Endothelial cell of umbilical vein (primary cell): ENCODE measurements at regions not wholly inside any gene's neighbourhood (a gene's known extent, or its start where the extent isn't known, plus 50 kb on each side); places are given as distances from the start of the nearest gene placed in this dataset.

Experiments
- BruUV-seq: library from RNA; stranded (reverse); fragments of 400-500 nt; replicated peaks from 2 replicates; lab custom pipeline; 2021; lab: Mats Ljungman, UMichigan
- CTCF ChIA-PET: fragments of 300-600, 350-600 bp; sonication (Branson Sonifier 250); formaldehyde crosslinking; loops from one replicate; lab custom pipeline; 2021; ENCODE audit warnings: antibody characterized with exemption, inconsistent platforms; lab: Charles Lee
- POLR2A ChIA-PET: fragments of 300-600, 350-600 bp; sonication (Branson Sonifier 250); formaldehyde crosslinking; loops from one replicate; lab custom pipeline; 2021; ENCODE audit warnings: antibody characterized with exemption, inconsistent platforms; lab: Charles Lee
- DNase-seq: peaks from one replicate; pipeline ENCODE4 v3.0.0-alpha.2; 2011; ENCODE audit warnings: low read depth, low spot score
- FAIRE-seq: peaks from 2 replicates; lab custom pipeline; 2011; peaks lifted over from hg19 to GRCh38; lab: Jason Lieb, UNC
- H2AFZ ChIP-seq: 2 replicates; pipeline ENCODE4 v1.6.0; 2012; ENCODE audit warnings: low read depth, low read length, control low read depth, inconsistent platforms
- H3K27ac ChIP-seq: 2 replicates; pipeline ENCODE4 v1.5.1; 2011; ENCODE audit warnings: low read depth, mild to moderate bottlenecking, control low read depth, low read length, moderate library complexity; ENCODE audit not compliant: insufficient read depth
- H3K27me3 ChIP-seq, 2 experiments: 2 replicates each; pipeline versions ENCODE4 v1.6.0 to v1.6.1; 2011; ENCODE audit warnings: low read length in 2 of 2, mixed read lengths in 1 of 2; ENCODE audit not compliant: control insufficient read depth in 2 of 2, insufficient read depth in 2 of 2
- H3K36me3 ChIP-seq, 2 experiments: 2 replicates in 1 of 2; 3 replicates in 1 of 2; pipeline ENCODE4 v1.5.1; 2011; ENCODE audit warnings: low read length in 2 of 2, mild to moderate bottlenecking in 1 of 2, moderate library complexity in 1 of 2; ENCODE audit not compliant: control insufficient read depth in 2 of 2, insufficient read depth in 2 of 2; ENCODE audit errors: extremely low read depth in 1 of 2
- H3K4me1 ChIP-seq: 3 replicates; pipeline ENCODE4 v1.5.1; 2011; ENCODE audit warnings: mild to moderate bottlenecking, low read length; ENCODE audit not compliant: control insufficient read depth, insufficient read depth; ENCODE audit errors: extremely low read depth
- H3K4me2 ChIP-seq: 2 replicates; pipeline ENCODE4 v1.6.1; 2011; ENCODE audit warnings: low read length, control low read depth, mixed read lengths; ENCODE audit not compliant: insufficient read depth
- H3K4me3 ChIP-seq, 3 experiments: fragments of 200-600 bp in 1 of 3; sonication (generic), shearing (Covaris generic) in 1 of 3; replicated peaks in 1 of 3; 2 replicates each; pipeline ENCODE4 v1.5.1; 2011 to 2016; ENCODE audit warnings: control low read depth in 3 of 3, low read length in 3 of 3, mild to moderate bottlenecking in 2 of 3, inconsistent platforms in 1 of 3, low read depth in 1 of 3, moderate library complexity in 1 of 3; ENCODE audit not compliant: insufficient read depth in 1 of 3
- H3K79me2 ChIP-seq: 2 replicates; pipeline ENCODE4 v1.6.0; 2012; ENCODE audit warnings: low read length, inconsistent platforms; ENCODE audit not compliant: control insufficient read depth, insufficient read depth
- H3K9ac ChIP-seq: replicated peaks from 2 replicates; pipeline ENCODE3; 2011; ENCODE audit warnings: low read length, control low read depth; ENCODE audit not compliant: insufficient read depth; ENCODE audit errors: extremely low read depth
- H3K9me1 ChIP-seq: replicated peaks from 3 replicates; pipeline ENCODE4 v1.6.0; 2011; ENCODE audit warnings: mild to moderate bottlenecking, low read length; ENCODE audit not compliant: control insufficient read depth, insufficient read depth; ENCODE audit errors: extremely low read depth
- H3K9me3 ChIP-seq: replicated peaks from 2 replicates; pipeline ENCODE4 v1.5.1; 2012; ENCODE audit warnings: low read length, inconsistent platforms; ENCODE audit not compliant: control insufficient read depth, insufficient read depth
- H4K20me1 ChIP-seq: replicated peaks from 2 replicates; pipeline ENCODE3; 2011; ENCODE audit warnings: mild to moderate bottlenecking, low read length; ENCODE audit not compliant: control insufficient read depth, insufficient read depth; ENCODE audit errors: extremely low read depth
- EZH2 ChIP-seq: IDR thresholded peaks from 2 replicates; pipeline ENCODE4 v1.6.1; 2012; ENCODE audit warnings: borderline replicate concordance, low read depth, mild to moderate bottlenecking, moderate library complexity, low read length, inconsistent platforms; ENCODE audit not compliant: severe bottlenecking
- FOS ChIP-seq: IDR thresholded peaks from 2 replicates; pipeline ENCODE4 v1.6.1; 2011; ENCODE audit warnings: mild to moderate bottlenecking, low read length, moderate library complexity, borderline replicate concordance; ENCODE audit not compliant: insufficient read depth
- GATA2 ChIP-seq: IDR thresholded peaks from 2 replicates; pipeline ENCODE4 v1.7.0; 2011; ENCODE audit warnings: low read depth, mild to moderate bottlenecking, moderate library complexity, mixed read lengths, low read length; ENCODE audit not compliant: insufficient read length, insufficient read depth
- MYC ChIP-seq: IDR thresholded peaks from one replicate; pipeline ENCODE4 v1.6.1; 2011; ENCODE audit warnings: mild to moderate bottlenecking, low read depth, low read length
- dilution Hi-C: fragments of 300-500 bp; cut with MboI; formaldehyde crosslinking; loops from one replicate; pipeline ENCODE4 v1.15.0; 2019; ENCODE audit warnings: low sequenced_read_pairs; ENCODE audit not compliant: extremely low pct_ligation_motif_present
- intact Hi-C: fragments of 100-400 bp; cut with micrococcal nuclease; formaldehyde crosslinking; loops from one replicate; pipeline ENCODE4 v1.10.0; 2022
- TF ChIP-seq, protein P1 (sequence below): IDR thresholded peaks from 2 replicates; pipeline ENCODE4 v1.6.1; 2011; ENCODE audit not compliant: insufficient read depth, insufficient read length
- TF ChIP-seq, protein P2 (sequence below), 2 donors: IDR thresholded peaks; 1 replicate in 1 of 2; 2 replicates in 1 of 2; pipeline ENCODE4 v1.5.1; 2011; ENCODE audit warnings: low read length in 2 of 2, mild to moderate bottlenecking in 2 of 2, moderate library complexity in 2 of 2, control low read depth in 1 of 2, inconsistent platforms in 1 of 2, low read depth in 1 of 2; ENCODE audit not compliant: insufficient read depth in 1 of 2; ENCODE audit errors: extremely low read depth in 1 of 2

DNA sequence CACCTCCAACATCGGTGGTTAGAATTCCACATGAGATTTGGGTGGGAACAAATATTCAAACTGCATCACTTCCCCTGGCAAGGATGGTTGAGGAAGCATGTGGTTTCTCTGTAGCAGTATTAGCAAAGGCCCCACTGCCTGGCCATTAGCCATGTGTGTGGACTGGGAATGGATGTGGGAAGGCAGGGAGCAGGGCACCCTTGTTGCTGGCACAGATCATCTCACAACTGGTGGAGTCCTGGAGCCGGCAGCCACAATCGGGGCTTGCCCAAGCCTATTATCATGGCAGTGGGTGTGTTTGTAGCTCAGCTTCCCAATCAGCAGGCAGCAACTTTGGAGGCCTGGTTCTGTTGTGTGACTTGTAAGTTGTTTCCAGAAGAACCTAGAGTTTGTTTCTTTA lies 391.9 kb downstream of the DLEU7 start:
- H2AFZ ChIP-seq = no peak overlapping the region

More for the DNA sequence above, 391.9 kb downstream of the DLEU7 start:
- ChIA-PET POLR2A (no interaction called here), CTCF (interaction anchor here (1.4 to 3.2 kb wide), 2 partner anchors 11 to 78 kb away, joined by 3 to 12 read pairs; no protein-coding TSS in a partner anchor)
- BruUV-seq = no TSS peak
- Histone ChIP-seq H3K9me1 (no peaks in the 10 kb centered on the region), H3K9ac (no peak overlapping the region), H3K27ac (no peak overlapping the region), H3K4me1 (peaks cover 22% of the 10 kb centered on the region), H3K4me2 (no peak overlapping the region), H3K79me2 (no peaks in the 10 kb centered on the region), H3K9me3 (no peaks in the 10 kb centered on the region), H4K20me1 (no peaks in the 10 kb centered on the region), H3K27me3 (no peaks in the 10 kb centered on the region), H3K36me3 (no peaks in the 10 kb centered on the region), H3K4me3 (no peak overlapping the region)
- intact Hi-C loops = no loop called here
- no peak for DNase-seq
- no peak for FAIRE-seq
- TF ChIP-seq, protein P1, sequence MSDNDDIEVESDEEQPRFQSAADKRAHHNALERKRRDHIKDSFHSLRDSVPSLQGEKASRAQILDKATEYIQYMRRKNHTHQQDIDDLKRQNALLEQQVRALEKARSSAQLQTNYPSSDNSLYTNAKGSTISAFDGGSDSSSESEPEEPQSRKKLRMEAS = no peak
- TF ChIP-seq, protein P2, sequence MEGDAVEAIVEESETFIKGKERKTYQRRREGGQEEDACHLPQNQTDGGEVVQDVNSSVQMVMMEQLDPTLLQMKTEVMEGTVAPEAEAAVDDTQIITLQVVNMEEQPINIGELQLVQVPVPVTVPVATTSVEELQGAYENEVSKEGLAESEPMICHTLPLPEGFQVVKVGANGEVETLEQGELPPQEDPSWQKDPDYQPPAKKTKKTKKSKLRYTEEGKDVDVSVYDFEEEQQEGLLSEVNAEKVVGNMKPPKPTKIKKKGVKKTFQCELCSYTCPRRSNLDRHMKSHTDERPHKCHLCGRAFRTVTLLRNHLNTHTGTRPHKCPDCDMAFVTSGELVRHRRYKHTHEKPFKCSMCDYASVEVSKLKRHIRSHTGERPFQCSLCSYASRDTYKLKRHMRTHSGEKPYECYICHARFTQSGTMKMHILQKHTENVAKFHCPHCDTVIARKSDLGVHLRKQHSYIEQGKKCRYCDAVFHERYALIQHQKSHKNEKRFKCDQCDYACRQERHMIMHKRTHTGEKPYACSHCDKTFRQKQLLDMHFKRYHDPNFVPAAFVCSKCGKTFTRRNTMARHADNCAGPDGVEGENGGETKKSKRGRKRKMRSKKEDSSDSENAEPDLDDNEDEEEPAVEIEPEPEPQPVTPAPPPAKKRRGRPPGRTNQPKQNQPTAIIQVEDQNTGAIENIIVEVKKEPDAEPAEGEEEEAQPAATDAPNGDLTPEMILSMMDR (IDR thresholded peaks at IDR 0.05; ENCODE audit: extremely low read depth in 1 of 2, insufficient read depth in 1 of 2, low read depth in 1 of 2, low read length in 2 of 2) = no peak
- TF ChIP-seq EZH2 (no peak), MYC (no peak), GATA2 (no peak), FOS (no peak)
- dilution Hi-C loops = no loop called here
